NCI-H748 treated with DMSO at 0.1 percent for 48 hours (cell line): ENCODE measurements at regions not wholly inside any gene's neighbourhood (a gene's known extent, or its start where the extent isn't known, plus 50 kb on each side); places are given as distances from the start of the nearest gene placed in this dataset.

ENCODE experiments used
- DNase-seq: peaks from one replicate; lab custom pipeline; 2025; lab: John Stamatoyannopoulos, UW

GRCh38 chrX:39953879-39954278 is 143.9 kb downstream of the BCOR start:
- DNase-seq: peak; percentile 48

DNA sequence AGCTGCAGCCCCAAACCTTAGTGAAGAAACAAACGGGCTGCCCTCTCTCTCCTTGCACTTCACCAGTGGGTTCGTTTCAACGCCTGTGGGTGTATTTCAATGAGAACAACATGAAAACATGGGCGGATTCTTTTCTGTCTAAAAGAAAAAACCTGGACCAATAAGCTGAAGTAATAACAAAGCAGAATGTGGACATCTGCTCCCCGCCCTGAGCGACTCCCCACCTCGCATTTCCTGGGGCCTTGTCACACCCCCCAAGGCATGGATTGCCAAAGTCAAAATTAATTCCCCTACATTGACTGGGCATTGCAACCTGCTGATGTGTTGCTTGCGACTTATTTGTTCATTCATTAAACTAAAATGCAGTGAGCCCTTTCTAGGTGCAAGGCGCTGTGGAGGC is 142.9 kb downstream of the BCOR start:
- DNase-seq: no peak

DNA sequence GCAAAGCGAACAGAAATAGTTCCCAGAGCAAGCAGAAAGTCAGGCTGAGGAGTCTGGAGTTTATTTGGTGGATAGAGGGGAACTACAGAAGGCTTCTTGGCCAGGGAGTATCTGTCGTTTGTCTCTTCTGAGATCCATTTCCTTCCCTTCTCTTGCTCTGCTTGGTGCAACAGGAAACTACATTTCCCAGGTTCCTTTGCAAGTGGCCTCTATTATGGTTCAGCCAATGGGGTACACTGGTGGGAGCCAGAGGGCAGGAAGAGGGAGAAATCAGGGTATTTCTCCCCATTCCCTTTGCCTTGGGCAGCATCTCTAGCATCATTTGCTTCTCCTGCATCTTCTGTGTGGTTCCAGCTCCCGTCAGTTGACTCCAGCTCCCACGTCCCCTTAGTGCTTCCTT is 142.1 kb downstream of the BCOR start:
- DNase-seq: no peak

DNA sequence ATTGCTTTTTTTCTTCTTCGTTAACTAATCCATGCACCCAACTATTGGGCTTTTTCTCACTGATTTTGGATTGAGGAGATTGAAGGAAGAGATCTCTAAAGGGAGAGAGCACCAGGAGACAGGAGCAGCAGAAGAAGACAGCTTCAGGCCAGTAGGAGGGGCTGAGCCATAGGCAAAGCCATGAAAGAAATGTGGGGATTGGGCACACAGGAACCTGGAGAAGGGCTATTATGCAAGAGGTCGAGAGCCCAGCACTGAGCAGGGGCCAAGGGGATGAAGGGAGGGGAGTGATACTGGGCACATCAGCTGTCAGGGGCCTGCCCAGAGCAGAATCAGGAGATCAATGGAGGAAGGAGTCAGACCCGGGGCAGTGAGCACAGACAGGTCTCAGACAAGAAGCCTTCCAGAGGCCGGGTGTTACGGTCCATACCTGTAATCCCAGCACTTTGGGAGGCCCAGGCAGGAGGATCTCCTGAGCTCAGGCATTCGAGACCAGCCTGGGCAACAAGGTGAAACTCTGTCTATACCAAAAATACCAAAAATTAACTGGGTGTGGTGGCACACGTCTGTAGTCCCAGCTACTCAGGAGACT is 140.9 kb downstream of the BCOR start:
- DNase-seq: no peak

GRCh38 chrX:39957816-39958566 is 139.8 kb downstream of the BCOR start:
- DNase-seq: no peak

DNA sequence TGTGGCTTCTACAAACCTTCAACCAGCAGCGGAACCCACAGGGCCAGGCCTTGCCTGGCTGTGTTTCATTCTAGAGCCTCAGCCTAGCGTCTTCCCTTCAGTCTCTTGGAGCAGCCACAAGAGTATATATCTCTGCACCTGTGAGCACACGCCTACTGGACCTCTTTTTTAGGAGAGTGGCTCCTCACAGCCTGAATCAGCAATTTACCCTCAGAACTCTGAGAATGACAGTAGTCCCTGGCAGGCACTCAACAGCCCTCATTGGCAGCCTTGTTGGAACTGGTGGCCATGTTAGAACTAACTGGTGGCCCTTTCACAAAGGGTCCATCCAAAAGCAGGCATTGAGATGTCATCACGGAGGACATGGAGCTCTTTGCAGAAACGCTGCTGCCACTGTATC is 138.9 kb downstream of the BCOR start:
- DNase-seq: no peak

GRCh38 chrX:39960219-39960618 is 137.5 kb downstream of the BCOR start:
- DNase-seq: no peak

DNA sequence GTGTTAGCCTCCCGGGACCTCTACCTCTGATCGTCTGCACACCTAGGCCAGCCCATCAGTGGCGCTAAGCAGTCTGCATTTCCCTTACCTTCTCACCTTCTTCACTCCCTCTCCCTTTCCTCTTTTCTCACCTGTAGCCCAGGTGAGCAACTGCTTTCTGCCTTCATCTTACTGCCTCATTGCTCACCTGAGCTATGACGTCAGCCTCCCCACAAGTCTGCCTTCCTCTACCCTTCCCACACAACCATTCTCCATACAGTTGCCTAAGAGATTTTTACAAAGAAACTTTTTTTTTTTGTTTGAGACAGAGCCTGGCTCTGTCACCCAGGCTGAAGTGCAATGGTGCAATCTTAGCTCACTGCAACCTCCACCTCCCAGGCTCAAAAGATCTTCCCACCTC is 136.3 kb downstream of the BCOR start:
- no peak for DNase-seq

DNA sequence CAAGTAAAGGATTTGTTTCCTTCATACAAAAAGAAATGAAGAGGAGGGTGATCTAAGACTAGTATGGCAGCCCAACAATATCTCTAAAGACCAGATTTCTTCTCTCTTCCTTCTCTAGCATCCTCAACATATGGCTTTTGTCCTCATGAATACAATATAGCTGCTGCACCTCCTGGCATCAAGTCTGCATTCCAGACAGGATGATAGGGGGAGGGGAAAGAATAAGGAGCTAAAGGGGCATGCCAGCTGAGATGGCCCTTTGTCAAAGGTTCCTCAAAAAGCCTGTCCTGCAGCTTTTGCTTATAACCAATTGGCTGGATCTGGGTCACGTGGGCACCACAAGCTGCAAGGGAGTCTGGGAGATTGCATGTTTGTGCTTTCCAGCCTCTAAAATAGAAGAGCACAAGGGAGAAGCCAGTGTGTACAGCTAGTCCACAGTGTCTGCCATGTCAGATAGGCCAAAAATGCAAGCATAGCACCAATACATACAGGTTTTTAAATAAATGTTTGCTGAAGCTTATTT is 132.6 kb downstream of the BCOR start:
- DNase-seq: no peak

GRCh38 chrX:39966176-39966575 is 131.6 kb downstream of the BCOR start:
- no peak for DNase-seq

DNA sequence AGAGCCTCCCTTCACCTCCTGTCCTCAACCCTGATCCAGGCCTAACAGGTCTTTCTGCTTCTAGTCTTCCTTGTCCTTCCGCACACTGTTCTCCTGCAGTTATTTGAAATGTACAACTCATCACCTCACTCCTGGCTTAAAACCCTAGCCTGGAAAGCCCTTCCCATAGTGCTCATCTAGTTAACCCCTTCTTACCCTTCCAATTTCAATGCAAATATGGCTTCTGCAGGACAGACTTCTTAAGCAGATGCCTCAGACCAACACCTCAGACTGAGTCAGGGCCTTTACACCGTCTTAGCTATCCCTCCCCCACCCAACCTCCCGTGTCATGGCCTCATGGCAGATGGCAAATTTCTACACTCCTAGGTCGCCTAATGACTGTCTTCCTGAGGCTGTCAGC is 130.4 kb downstream of the BCOR start:
- no peak for DNase-seq

DNA sequence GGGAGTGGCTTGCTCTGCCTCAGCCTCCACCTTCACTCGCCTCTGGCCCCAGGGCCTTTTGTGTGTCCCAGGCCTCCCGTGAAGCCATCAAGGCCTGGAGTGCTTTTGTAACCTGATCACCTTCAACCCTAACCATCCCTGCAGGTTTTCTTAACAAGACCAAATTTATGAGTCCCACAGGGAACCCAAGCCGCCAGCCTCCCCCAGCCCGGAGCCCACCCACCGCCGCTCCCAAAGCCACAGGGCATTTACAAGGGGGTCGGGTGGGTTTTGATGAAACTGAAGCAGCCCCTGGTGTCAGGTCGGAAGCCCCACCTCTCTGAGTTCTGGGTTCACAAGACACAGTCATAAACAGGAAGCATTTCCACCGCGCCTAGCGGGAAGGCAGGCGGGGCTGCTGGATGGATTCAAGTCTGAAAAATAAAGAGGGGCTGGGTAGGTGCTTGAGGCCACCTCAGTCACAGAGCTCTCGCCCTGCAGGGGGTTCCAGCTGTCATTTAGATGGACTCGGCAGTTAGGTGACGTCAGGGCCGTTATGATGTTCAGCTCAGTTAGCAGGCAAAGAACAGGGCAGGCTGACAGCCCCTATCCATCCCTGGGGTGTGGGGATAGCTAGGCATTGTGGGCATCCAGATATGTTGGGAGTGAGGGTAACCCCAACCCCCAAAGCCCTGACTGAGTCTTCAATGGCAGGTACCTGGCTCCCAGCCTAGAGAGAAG is 128.5 kb downstream of the BCOR start:
- peak; percentile 82 for DNase-seq

- no peak for DNase-seq
These were observed 127.8 kb downstream of the BCOR start for GRCh38 chrX:39969819-39970504.

GRCh38 chrX:39971760-39972159 is 126.0 kb downstream of the BCOR start:
- DNase-seq: no peak

GRCh38 chrX:39972340-39972739 is 125.4 kb downstream of the BCOR start:
- no peak for DNase-seq

- no peak for DNase-seq
These were observed 123.9 kb downstream of the BCOR start for GRCh38 chrX:39973810-39974209.

- no peak for DNase-seq
These were observed 123.5 kb downstream of the BCOR start for GRCh38 chrX:39974270-39974669.

GRCh38 chrX:39975101-39975925 is 122.4 kb downstream of the BCOR start:
- no peak for DNase-seq

DNA sequence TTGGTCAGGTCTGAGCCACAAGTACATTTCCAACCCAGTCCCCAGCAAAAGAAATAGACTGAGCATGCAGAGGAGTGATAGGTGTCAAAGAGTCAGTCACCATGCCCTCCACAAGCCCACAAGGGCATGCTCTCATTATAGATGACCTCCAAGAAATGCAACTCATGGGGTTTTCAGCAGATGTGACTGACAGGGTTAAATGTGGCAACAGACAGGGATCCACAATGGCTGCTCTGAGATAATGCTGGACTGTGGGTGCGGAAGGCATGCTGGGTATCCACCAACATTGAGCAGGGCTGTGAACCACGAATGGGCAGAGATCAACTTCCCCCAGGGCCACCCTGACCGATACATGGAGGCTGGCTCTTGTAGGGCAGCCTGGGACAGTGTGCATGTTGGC is 115.8 kb downstream of the BCOR start:
- no peak for DNase-seq

DNA sequence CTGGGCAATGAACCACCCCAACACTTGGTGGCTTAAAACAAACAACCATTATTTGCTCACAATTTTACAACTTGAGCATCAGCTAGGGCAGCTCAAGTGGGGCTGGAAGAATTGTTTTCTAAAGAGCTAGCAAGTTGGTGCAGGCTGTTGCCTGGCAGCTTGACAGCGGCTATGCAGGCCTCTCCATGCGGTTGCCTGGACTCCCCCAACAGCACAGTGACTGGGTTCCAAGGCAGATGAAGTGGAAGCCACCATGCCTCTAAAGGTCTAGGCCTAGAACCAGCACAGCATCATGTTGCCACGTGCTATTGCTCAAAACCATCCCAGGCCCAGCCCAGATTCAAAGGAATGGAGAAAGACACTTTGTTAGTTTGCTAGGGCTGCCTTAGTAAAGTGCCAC is 114.8 kb downstream of the BCOR start:
- peak; percentile 27 for DNase-seq

GRCh38 chrX:39983715-39984114 is 114.0 kb downstream of the BCOR start:
- no peak for DNase-seq
